GM12878 (cell line): ENCODE measurements at regions not wholly inside any gene's neighbourhood (a gene's known extent, or its start where the extent isn't known, plus 50 kb on each side); places are given as distances from the start of the nearest gene placed in this dataset.

Experiments used
- ATAC-seq: fragments of 200-7000 bp; cut with Tn5 transposase; 3 replicates; pipeline ENCODE4 v1.9.1; 2020; ENCODE audit warnings: mild to moderate bottlenecking, moderate library complexity
- BruUV-seq: library from RNA; stranded (reverse); fragments of 400-500 nt; replicated peaks from 2 replicates; lab custom pipeline; 2021; lab: Mats Ljungman, UMichigan
- CTCF ChIA-PET: fragments of 300-600 bp; sonication (Branson Sonifier 250); formaldehyde crosslinking; extraction: SDS; loops from one replicate; lab custom pipeline; 2021; ENCODE audit warnings: inconsistent platforms; lab: Yijun Ruan, JAX
- POLR2A ChIA-PET: fragments of 350-600 bp; formaldehyde crosslinking; extraction: SDS; loops from one replicate; lab custom pipeline; 2021; ENCODE audit warnings: inconsistent platforms; lab: Charles Lee
- RAD21 ChIA-PET: fragments of 300-600 bp; sonication (Branson Sonifier 250); formaldehyde crosslinking; loops from one replicate; lab custom pipeline; 2023; ENCODE audit warnings: antibody characterized with exemption; ENCODE audit not compliant: unreplicated experiment; lab: Charles Lee
- SMC1A ChIA-PET: fragments of 300-600 bp; sonication (Branson Sonifier 250); formaldehyde crosslinking; loops from one replicate; lab custom pipeline; 2023; ENCODE audit not compliant: unreplicated experiment, uncharacterized antibody; lab: Charles Lee
- DNase-seq: peaks from one replicate; pipeline ENCODE4 v3.0.0-alpha.2; 2011; ENCODE audit warnings: low read depth, low spot score
- FAIRE-seq: peaks from 3 replicates; lab custom pipeline; 2011; peaks lifted over from hg19 to GRCh38; lab: Jason Lieb, UNC
- H2AFZ ChIP-seq: 2 replicates; pipeline ENCODE4 v1.6.0; 2011; ENCODE audit warnings: low read depth, low read length, control low read depth; ENCODE audit not compliant: control insufficient read depth
- H3K27ac ChIP-seq: 2 replicates; pipeline ENCODE4 v1.5.1; 2011; ENCODE audit warnings: control low read depth; ENCODE audit not compliant: control insufficient read depth, insufficient read depth
- H3K27me3 ChIP-seq, 2 experiments: replicated peaks in 1 of 2; 2 replicates each; pipeline versions ENCODE4 v1.6.0 to v1.6.1; 2011; ENCODE audit warnings: low read length in 1 of 2; ENCODE audit not compliant: control insufficient read depth in 2 of 2, insufficient read depth in 2 of 2
- H3K36me3 ChIP-seq, 2 experiments: 2 replicates each; pipeline ENCODE4 v1.5.1; 2011; ENCODE audit warnings: low read length in 1 of 2; ENCODE audit not compliant: control insufficient read depth in 2 of 2, insufficient read depth in 2 of 2
- H3K4me1 ChIP-seq: 2 replicates; pipeline ENCODE4 v1.6.1; 2011; ENCODE audit warnings: mild to moderate bottlenecking, low read length, moderate library complexity, mixed read lengths; ENCODE audit not compliant: control insufficient read depth, insufficient read depth
- H3K4me2 ChIP-seq: 2 replicates; pipeline ENCODE4 v1.6.0; 2011; ENCODE audit warnings: control low read depth; ENCODE audit not compliant: control insufficient read depth, insufficient read depth
- H3K4me3 ChIP-seq: fragments of 200-600 bp; sonication (generic); 2 replicates; pipeline ENCODE4 v1.5.1; 2016
- H3K79me2 ChIP-seq: 2 replicates; pipeline ENCODE4 v1.6.0; 2011; ENCODE audit warnings: low read length; ENCODE audit not compliant: control insufficient read depth, insufficient read depth
- H3K9ac ChIP-seq: 2 replicates; pipeline ENCODE4 v1.8.0; 2011; ENCODE audit warnings: low read length, control low read depth, mixed read lengths; ENCODE audit not compliant: control insufficient read depth, insufficient read depth
- H3K9me3 ChIP-seq: replicated peaks from 3 replicates; pipeline ENCODE4 v1.5.1; 2011; ENCODE audit warnings: mild to moderate bottlenecking, low read length; ENCODE audit not compliant: control insufficient read depth, insufficient read depth
- H4K20me1 ChIP-seq: 2 replicates; pipeline ENCODE4 v1.6.0; 2011; ENCODE audit not compliant: control insufficient read depth, insufficient read depth
- HDGF ChIP-seq: fragments of 450-650 bp; IDR thresholded peaks from 2 replicates; pipeline ENCODE4 v1.6.1; 2016; ENCODE audit warnings: antibody characterized with exemption
- MAX ChIP-seq: IDR thresholded peaks from 2 replicates; pipeline ENCODE4 v1.6.1; 2012; ENCODE audit warnings: low read depth, low read length, improper control_type of control experiment
- SIX5 ChIP-seq: IDR thresholded peaks from 2 replicates; pipeline ENCODE4 v1.6.1; 2011; ENCODE audit warnings: mild to moderate bottlenecking, low read depth, low read length, moderate library complexity; ENCODE audit not compliant: severe bottlenecking
- SKIL ChIP-seq: fragments of 450-650 bp; IDR thresholded peaks from 2 replicates; pipeline ENCODE4 v1.6.1; 2017; ENCODE audit warnings: mild to moderate bottlenecking, low read depth, inconsistent platforms; ENCODE audit not compliant: poor library complexity, severe bottlenecking
- WGBS: methylation state at CpG from one replicate; pipeline ENCODE4 v1.1.6; 2016; ENCODE audit warnings: low lambda C conversion rate; ENCODE audit not compliant: insufficient replicate concordance, insufficient coverage; ENCODE audit errors: missing lambda C conversion rate; 5-methylcytosine and 5-hydroxymethylcytosine counted together
- in situ Hi-C: fragments of 300-500 bp; cut with MboI; formaldehyde crosslinking; loops from 9 replicates; pipeline ENCODE4 v1.14.3; 2018; ENCODE audit warnings: mixed read lengths
- intact Hi-C: fragments of 100-400 bp; cut with micrococcal nuclease; formaldehyde crosslinking; loops from one replicate; pipeline ENCODE4 v1.14.2; 2022; ENCODE audit not compliant: unreplicated experiment

- no peak for TF ChIP-seq SKIL
Observed at GRCh38 chr2:157946919-157947557, 70.9 kb upstream of the ACVR1 start (continued).

- Histone ChIP-seq H3K36me3 (no peaks in the 10 kb centered on the region), H4K20me1 (no peaks in the 10 kb centered on the region), H3K4me2 (no peak overlapping the region), H3K9ac (no peak overlapping the region), H3K9me3 (no peaks in the 10 kb centered on the region), H3K27ac (no peak overlapping the region), H3K27me3 (no peaks in the 10 kb centered on the region; a peak in 1 of 4 replicates), H2AFZ (no peak overlapping the region), H3K79me2 (no peaks in the 10 kb centered on the region), H3K4me3 (no peak overlapping the region), H3K4me1 (no peaks in the 10 kb centered on the region)
- SMC1A ChIA-PET: interaction anchor here (0.8 kb wide), 1 partner anchor 11 kb away, joined by 3 read pairs; no protein-coding TSS in a partner anchor
- in situ Hi-C loops (no loop called here), intact Hi-C loops (no loop called here)
- FAIRE-seq (no peak), ATAC-seq (no peak), DNase-seq (no peak)
- no peak for TF ChIP-seq SIX5
- no peak for TF ChIP-seq HDGF
- TF ChIP-seq MAX: no peak
- RAD21 ChIA-PET: no interaction called here
- BruUV-seq: no TSS peak
- POLR2A ChIA-PET: no interaction called here
- 24% methylated on average over 3 of the region's 3 CpGs for WGBS
- CTCF ChIA-PET: interaction anchor here (1.5 kb wide), 1 partner anchor 107 kb away, joined by 3 read pairs; no protein-coding TSS in a partner anchor
Observed at GRCh38 chr2:157940024-157940423, 63.9 kb upstream of the ACVR1 start.
